ENCODE measurements at regions not wholly inside any gene's neighbourhood (a gene's known extent, or its start where the extent isn't known, plus 50 kb on each side); places are given as distances from the start of the nearest gene placed in this dataset.

GRCh38 chrX:46407036-46407752 is 138.0 kb downstream of the ZNF674 start:
- no peak for TF ChIP-seq CTCF (IDR thresholded peaks at IDR 0.05)
- no peak for TF ChIP-seq ZFX (IDR thresholded peaks at IDR 0.05; ENCODE audit: borderline replicate concordance)
